Fibroblast of villous mesenchyme (primary cell): ENCODE measurements at regions not wholly inside any gene's neighbourhood (a gene's known extent, or its start where the extent isn't known, plus 50 kb on each side); places are given as distances from the start of the nearest gene placed in this dataset.
"Not testable (repeated sequence)": the region's sequence is repeated elsewhere in the genome, so short reads cannot be mapped to it uniquely, and the experiment has no call there.

Experiments used
- DNase-seq: peaks from one replicate; pipeline ENCODE4 v3.0.0-alpha.2; 2010; ENCODE audit warnings: low read depth
- H3K4me3 ChIP-seq: 2 replicates; pipeline ENCODE4 v1.5.1; 2011; ENCODE audit warnings: low read depth, mild to moderate bottlenecking, low read length
- TF ChIP-seq, protein P1 (sequence below): IDR thresholded peaks from 2 replicates; pipeline ENCODE4 v1.5.1; 2012; ENCODE audit warnings: low read depth, mild to moderate bottlenecking, low read length; ENCODE audit not compliant: insufficient read depth

DNA sequence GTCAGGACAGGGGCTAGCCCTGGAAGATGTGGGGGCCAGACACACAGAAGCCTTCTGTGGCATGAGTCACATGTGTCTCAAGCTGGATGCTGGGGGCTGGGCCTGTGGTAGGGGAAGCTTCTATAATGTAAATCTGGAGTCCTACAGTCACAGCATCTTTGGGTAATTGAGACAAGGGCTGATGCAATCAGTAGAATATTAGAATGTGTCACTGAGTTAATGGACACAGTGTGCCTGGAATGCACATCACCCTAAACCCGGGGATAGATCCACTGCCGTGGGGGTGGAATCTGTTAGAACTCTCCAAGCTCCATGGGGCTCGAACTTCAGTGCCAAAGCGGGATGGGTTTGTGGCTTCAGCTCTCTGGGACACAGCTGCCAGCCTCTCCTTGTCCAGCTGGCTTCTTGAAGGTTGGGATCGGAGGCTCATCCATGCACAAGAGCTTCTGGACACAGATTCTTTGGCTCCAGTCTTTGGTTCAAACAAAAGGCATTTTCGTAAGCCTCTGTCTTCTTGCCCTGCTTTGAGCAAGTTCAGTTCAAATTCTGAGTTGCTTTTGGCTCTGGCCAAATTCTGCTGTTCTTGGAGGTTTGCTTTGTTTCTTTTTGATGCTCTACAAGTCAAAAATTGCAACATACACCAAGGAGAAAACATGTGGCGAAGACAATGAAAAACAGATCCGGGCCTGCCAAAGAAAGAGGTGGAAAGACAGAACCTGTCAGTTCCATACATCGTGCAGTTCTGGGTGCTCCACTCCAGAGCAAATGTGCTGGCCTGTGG lies 194.8 kb upstream of the ZNF32 start:
- H3K4me3 ChIP-seq = no peak overlapping the region
- TF ChIP-seq, protein P1, sequence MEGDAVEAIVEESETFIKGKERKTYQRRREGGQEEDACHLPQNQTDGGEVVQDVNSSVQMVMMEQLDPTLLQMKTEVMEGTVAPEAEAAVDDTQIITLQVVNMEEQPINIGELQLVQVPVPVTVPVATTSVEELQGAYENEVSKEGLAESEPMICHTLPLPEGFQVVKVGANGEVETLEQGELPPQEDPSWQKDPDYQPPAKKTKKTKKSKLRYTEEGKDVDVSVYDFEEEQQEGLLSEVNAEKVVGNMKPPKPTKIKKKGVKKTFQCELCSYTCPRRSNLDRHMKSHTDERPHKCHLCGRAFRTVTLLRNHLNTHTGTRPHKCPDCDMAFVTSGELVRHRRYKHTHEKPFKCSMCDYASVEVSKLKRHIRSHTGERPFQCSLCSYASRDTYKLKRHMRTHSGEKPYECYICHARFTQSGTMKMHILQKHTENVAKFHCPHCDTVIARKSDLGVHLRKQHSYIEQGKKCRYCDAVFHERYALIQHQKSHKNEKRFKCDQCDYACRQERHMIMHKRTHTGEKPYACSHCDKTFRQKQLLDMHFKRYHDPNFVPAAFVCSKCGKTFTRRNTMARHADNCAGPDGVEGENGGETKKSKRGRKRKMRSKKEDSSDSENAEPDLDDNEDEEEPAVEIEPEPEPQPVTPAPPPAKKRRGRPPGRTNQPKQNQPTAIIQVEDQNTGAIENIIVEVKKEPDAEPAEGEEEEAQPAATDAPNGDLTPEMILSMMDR = no peak
- peak; percentile 75 for DNase-seq

DNA sequence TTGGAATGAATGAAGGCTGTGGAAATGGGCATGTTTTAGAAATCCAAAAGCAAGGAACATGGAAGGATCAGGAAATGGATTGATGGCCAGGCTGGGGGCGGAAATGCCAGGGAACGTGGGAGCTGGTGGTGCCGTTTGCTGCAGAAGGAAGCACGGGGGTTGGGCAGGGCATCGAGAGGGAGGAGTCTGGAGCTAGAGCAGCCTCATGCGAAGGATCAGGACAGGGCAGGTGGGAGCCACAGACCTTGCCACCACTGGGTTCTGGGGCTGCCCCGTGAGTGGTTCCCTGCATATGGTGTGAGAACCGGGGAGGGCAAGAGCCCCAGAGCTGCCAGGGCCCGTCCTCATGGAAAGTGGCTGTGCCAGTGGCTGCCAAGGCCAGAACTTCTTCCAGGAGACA lies 193.8 kb upstream of the ZNF32 start:
- TF ChIP-seq, protein P1 = no peak
- DNase-seq = no peak
- no peak overlapping the region for H3K4me3 ChIP-seq

DNA sequence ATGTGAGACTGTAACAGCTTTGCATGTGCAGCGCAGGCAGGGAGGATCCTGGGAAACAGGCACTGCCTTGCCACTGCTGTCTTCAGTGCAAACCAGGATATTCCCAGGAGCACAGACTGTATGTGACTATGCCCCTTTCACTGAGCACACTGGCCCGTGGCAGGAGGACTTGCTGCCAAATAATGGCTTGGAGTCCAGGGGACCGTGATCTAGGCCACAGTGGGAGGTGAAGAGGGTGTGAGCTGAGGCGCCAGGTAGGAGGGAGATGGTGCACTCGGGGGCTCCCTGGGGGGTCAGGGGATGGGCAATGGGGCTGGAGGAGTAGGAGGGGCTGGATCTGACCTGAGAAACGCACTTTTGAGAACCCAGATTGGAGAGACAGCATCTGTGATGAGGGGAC lies 193.4 kb upstream of the ZNF32 start:
- DNase-seq = no peak
- TF ChIP-seq, protein P1 = no peak
- H3K4me3 ChIP-seq = no peak overlapping the region

DNA sequence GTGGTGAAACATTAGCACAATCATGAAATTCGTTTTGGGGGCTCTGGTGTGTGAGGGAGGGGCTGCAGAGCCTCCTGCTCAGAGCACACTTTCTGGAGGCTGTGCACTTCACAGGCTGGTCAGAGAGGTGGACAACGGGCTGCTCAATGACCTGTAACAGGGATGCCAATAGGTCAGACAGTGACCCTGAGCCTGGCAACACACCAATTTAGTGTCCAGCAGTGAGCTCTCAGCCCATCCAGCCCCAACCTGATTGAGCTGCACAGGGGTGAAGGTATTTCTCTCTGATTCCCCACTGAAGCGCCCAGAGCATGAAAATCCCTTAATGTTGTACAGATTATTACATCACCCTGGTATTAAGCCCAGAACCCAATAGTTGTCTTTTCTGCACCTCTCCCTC lies 191.3 kb upstream of the ZNF32 start:
- no peak for DNase-seq

DNA sequence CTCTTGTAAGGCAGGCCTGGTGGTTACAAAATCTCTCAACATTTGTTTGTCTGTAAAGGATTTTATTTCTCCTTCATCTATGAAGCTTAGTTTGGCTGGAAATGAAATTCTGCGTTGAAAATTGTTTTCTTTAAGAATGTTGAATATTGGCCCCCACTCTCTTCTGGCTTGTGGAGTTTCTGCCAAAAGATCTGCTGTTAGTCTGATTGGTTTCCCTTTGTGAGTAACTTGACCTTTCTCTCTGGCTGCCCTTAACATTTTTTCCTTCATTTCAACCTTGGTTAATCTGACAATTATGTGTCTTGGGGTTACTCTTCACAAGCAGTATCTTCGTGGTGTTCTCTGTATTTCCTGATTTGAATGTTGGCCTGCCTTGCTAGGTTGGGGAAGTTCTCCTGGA lies 186.1 kb upstream of the ZNF32 start:
- not testable (repeated sequence) for DNase-seq, H3K4me3 ChIP-seq

More for the DNA sequence above, 191.3 kb upstream of the ZNF32 start:
- no peak overlapping the region for H3K4me3 ChIP-seq
- TF ChIP-seq, protein P1 = no peak

DNA sequence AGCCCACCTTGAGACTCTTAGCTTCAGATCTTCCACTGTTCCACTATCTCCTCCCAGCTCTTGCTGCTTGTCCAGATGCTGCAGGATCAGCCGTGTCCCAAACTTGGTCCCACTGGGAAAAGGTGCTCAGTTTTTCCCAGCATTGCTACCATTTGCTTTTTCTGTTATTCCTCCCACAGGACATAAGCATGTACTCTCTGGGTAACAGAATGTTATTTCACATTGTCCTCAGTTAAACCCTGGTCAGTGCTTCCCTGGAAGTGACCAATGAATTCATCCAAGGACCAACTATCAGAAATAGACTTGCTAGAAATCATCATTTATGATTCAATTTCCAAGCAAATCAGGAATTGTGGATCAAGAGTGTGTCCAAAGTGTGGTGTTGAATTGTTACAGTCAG lies 179.2 kb upstream of the ZNF32 start:
- TF ChIP-seq, protein P1 = no peak
- no peak for DNase-seq
- H3K4me3 ChIP-seq = no peak overlapping the region

DNA sequence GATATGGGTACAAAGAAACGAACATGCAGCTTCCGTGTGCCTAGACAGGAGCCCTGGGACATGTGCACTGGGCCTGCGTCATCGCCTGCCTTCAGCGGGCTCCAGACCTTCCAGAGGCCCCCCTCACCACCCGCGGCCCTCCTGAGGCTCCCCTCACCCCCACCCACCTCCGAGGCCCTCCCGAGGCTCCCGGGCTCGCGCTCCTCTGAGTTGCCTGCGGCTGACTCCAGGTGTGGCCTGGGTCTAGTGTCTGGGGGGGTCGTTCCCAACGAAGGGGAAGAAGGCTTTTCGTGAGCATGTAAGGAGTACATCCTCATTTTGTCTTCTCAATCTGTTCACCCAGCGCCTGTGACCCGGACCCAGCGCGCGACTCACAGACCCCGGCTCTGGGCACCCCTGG lies 177.3 kb upstream of the ZNF32 start:
- no peak overlapping the region for H3K4me3 ChIP-seq
- DNase-seq = no peak
- TF ChIP-seq, protein P1 = no peak
